CD4-positive, alpha-beta T cell treated with Interleukin-4 for 1 hour (primary cell): ENCODE measurements at regions not wholly inside any gene's neighbourhood (a gene's known extent, or its start where the extent isn't known, plus 50 kb on each side); places are given as distances from the start of the nearest gene placed in this dataset.
"Not testable (repeated sequence)": the region's sequence is repeated elsewhere in the genome, so short reads cannot be mapped to it uniquely, and the experiment has no call there.

Experiments used
- DNase-seq, 2 donors: peaks; one replicate each; pipeline ENCODE4 v3.0.0-alpha.2; 2020 to 2022

GRCh38 chr2:116776556-116776955 lies 1037.9 kb upstream of the DDX18 start:
- DNase-seq, result no peak

GRCh38 chr2:116787848-116788247 lies 1026.6 kb upstream of the DDX18 start:
- no peak for DNase-seq

GRCh38 chr2:116802671-116803070 lies 1011.8 kb upstream of the DDX18 start:
- DNase-seq, result no peak

- DNase-seq, result no peak
Observed at GRCh38 chr2:116804901-116805300, 1009.6 kb upstream of the DDX18 start.

GRCh38 chr2:116806505-116806904 lies 1008.0 kb upstream of the DDX18 start:
- DNase-seq, result not testable (repeated sequence)

GRCh38 chr2:116809109-116809508 lies 1005.4 kb upstream of the DDX18 start:
- no peak for DNase-seq

GRCh38 chr2:116810071-116810470 lies 1004.4 kb upstream of the DDX18 start:
- DNase-seq, result no peak

GRCh38 chr2:116810645-116811044 lies 1003.8 kb upstream of the DDX18 start:
- DNase-seq, result no peak

- DNase-seq, result no peak
Observed at GRCh38 chr2:116819355-116819754, 995.1 kb upstream of the DDX18 start.

- no peak for DNase-seq
Observed at GRCh38 chr2:116820986-116821385, 993.5 kb upstream of the DDX18 start.

GRCh38 chr2:116829543-116829942 lies 984.9 kb upstream of the DDX18 start:
- DNase-seq, result not testable (repeated sequence)

GRCh38 chr2:116832148-116832547 lies 982.3 kb upstream of the DDX18 start:
- DNase-seq, result no peak

GRCh38 chr2:116833052-116833451 lies 981.4 kb upstream of the DDX18 start:
- DNase-seq, result no peak

GRCh38 chr2:116842164-116842563 lies 972.3 kb upstream of the DDX18 start:
- no peak for DNase-seq

GRCh38 chr2:116859708-116860107 lies 954.8 kb upstream of the DDX18 start:
- no peak for DNase-seq

- no peak for DNase-seq
Observed at GRCh38 chr2:116874021-116874420, 940.5 kb upstream of the DDX18 start.

- DNase-seq, result no peak
Observed at GRCh38 chr2:116877274-116877673, 937.2 kb upstream of the DDX18 start.

- DNase-seq, result no peak
Observed at GRCh38 chr2:116877944-116878343, 936.5 kb upstream of the DDX18 start.

GRCh38 chr2:116879650-116880160 lies 934.8 kb upstream of the DDX18 start:
- no peak for DNase-seq

- DNase-seq, result no peak
Observed at GRCh38 chr2:116891191-116891590, 923.3 kb upstream of the DDX18 start.

GRCh38 chr2:116911540-116911939 lies 903.0 kb upstream of the DDX18 start:
- DNase-seq, result no peak

- DNase-seq, result no peak
Observed at GRCh38 chr2:116915673-116916072, 898.8 kb upstream of the DDX18 start.

GRCh38 chr2:116917196-116917595 lies 897.3 kb upstream of the DDX18 start:
- no peak for DNase-seq

GRCh38 chr2:116918574-116918973 lies 895.9 kb upstream of the DDX18 start:
- DNase-seq, result no peak

- no peak for DNase-seq
Observed at GRCh38 chr2:116922414-116922813, 892.1 kb upstream of the DDX18 start.

GRCh38 chr2:116924509-116924908 lies 890.0 kb upstream of the DDX18 start:
- DNase-seq, result no peak
